Thoracic aorta (tissue), 2 donors: ENCODE measurements at regions not wholly inside any gene's neighbourhood (a gene's known extent, or its start where the extent isn't known, plus 50 kb on each side); places are given as distances from the start of the nearest gene placed in this dataset.

Experiments
- ATAC-seq: fragments of 150-250 bp; one replicate; pipeline ENCODE4 v1.8.0; 2017; ENCODE audit warnings: low read depth; ENCODE audit not compliant: insufficient number of reproducible peaks, low FRiP score
- DNase-seq: peaks from one replicate; pipeline ENCODE4 v3.0.0-alpha.2; 2020; ENCODE audit warnings: low spot score
- H3K27ac ChIP-seq, 2 donors: fragments of 200-600 bp; sonication (generic); 1 replicate in 1 of 2; 2 replicates in 1 of 2; pipeline ENCODE4 v1.5.1; 2016; ENCODE audit warnings: mild to moderate bottlenecking in 2 of 2, moderate library complexity in 2 of 2
- H3K27me3 ChIP-seq: fragments of 200-600 bp; sonication (generic); replicated peaks from 2 replicates; pipeline ENCODE4 v1.6.0; 2016; ENCODE audit warnings: mild to moderate bottlenecking; ENCODE audit not compliant: insufficient read depth
- H3K36me3 ChIP-seq: fragments of 200-600 bp; sonication (generic); one replicate; pipeline ENCODE4 v1.5.1; 2016
- H3K4me1 ChIP-seq, 2 donors: fragments of 200-600 bp; sonication (generic); 1 replicate in 1 of 2; 2 replicates in 1 of 2; pipeline versions ENCODE4 v1.5.1 to v1.6.0; 2016; ENCODE audit warnings: low read depth in 2 of 2, mild to moderate bottlenecking in 1 of 2; ENCODE audit not compliant: control insufficient read depth in 1 of 2
- H3K4me3 ChIP-seq: fragments of 200-600 bp; sonication (generic); 2 replicates; pipeline ENCODE4 v1.5.1; 2016; ENCODE audit warnings: mild to moderate bottlenecking
- H3K9me3 ChIP-seq: fragments of 200-600 bp; sonication (generic); 2 replicates; pipeline ENCODE4 v1.5.1; 2016
- CTCF ChIP-seq: fragments of 200-600 bp; sonication (generic); IDR thresholded peaks from one replicate; pipeline ENCODE4 v1.5.1; 2019; ENCODE audit warnings: antibody characterized with exemption

DNA sequence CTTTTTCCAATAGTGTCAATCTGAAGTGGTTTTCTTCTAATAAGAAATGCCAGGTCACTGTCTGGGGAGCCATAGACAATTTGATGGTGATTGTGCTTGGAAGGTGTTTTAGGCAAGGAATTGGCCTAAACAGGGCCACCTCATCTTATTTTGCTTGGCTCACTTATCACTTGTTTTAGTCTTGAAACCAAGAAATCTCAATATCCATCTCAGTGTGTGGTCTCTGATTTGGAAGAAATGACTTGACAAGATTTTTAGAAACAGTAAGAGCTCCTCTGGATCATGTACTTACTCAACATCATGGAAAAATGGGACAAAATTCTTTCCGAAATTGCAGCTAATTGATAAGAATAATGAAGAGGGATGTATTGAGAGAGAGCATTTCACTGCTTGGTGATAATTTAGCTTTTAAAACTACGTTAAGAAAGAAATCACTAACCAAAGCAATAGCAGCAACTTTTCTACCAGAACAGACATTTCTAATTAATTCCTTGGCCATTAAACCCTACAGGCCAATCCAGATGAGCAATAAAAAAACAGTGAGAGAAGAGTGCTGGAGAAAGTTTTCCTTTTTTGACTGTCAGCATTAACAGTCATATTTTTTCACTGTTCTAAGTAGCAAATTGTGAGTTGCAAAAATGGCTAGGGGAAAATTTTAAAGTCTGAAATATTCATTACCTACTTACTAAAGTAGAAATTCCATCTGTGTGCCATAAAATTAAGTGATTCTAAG lies 157.3 kb downstream of the AEBP2 start:
- H3K9me3 ChIP-seq, result no peaks in the 10 kb centered on the region
- no peaks in the 10 kb centered on the region for H3K27me3 ChIP-seq
- no peak overlapping the region for H3K4me3 ChIP-seq
- DNase-seq (no peak), ATAC-seq (no peak)
- H3K4me1 ChIP-seq, result no peaks in the 10 kb centered on the region
- H3K36me3 ChIP-seq, result no peaks in the 10 kb centered on the region
- TF ChIP-seq CTCF, result no peak
- H3K27ac ChIP-seq, result no peak overlapping the region

DNA sequence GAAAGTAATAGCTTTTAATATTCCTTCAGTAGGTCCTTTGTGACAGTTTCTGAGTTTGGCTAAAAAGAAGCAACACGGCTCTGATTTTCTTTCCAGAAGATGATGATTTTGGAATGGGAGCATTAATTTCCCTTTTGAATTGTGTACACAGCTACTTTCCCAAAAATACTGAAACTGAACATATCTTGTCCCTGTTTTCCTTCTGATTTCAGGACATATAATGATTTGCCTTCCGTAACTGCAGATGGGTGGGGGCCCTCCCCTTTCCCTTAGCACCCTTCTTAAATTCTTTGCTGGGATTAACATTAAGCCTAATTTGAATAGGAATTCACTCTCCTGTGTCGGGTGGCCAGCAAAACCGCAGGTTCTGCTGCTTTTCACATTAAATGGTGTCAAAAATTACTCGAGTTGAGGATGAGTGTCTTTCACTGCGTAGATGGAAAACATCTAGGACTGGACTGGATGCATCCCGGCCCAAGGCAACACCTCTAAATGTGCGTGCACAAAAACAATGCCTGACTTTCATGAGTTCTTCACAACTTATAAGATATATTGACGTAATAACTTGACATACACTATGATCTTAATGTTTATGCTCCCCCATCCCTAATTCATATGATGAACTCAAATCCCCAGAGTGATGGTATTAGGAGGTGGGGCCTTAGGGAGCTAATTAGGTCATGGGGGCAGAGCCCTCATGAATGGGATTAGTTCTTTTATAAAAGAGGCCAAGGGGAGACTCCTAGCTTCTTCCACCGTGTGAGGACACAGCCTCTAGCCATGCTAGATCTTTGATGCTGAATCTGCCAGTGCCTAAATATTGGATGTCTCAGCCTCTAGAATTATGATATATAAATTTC lies 158.1 kb downstream of the AEBP2 start:
- no peak for ATAC-seq
- DNase-seq, result no peak
- Histone ChIP-seq H3K4me1 (no peaks in the 10 kb centered on the region), H3K4me3 (no peak overlapping the region), H3K27ac (no peak overlapping the region), H3K9me3 (no peaks in the 10 kb centered on the region), H3K27me3 (no peaks in the 10 kb centered on the region), H3K36me3 (no peaks in the 10 kb centered on the region)
- no peak for TF ChIP-seq CTCF

DNA sequence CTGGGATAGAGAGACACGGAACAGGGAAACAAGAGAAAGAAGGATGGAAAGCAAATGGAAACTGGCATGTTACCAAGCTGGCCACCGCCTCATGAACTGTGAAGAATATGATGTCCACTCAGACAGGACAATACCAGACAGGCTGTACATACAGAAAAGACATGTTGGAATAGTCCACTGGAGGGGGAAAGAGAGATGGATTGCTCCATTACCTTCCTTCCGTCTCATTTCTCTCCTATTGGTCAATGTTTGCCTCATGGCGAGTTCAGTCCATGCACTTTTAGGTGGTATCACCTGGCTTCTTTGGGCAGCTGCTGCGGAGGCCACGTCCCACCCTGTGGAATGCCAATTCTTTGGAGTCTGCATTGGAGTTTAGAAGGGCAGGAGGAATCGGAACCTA lies 166.4 kb downstream of the AEBP2 start:
- TF ChIP-seq CTCF, result no peak
- ATAC-seq (no peak), DNase-seq (no peak)
- Histone ChIP-seq H3K27me3 (no peaks in the 10 kb centered on the region), H3K4me3 (no peak overlapping the region), H3K9me3 (no peaks in the 10 kb centered on the region), H3K4me1 (no peaks in the 10 kb centered on the region), H3K27ac (no peak overlapping the region), H3K36me3 (no peaks in the 10 kb centered on the region)

GRCh38 chr12:19608039-19608438 lies 168.7 kb downstream of the AEBP2 start:
- Histone ChIP-seq H3K4me3 (no peak overlapping the region), H3K4me1 (no peaks in the 10 kb centered on the region), H3K9me3 (no peaks in the 10 kb centered on the region), H3K27ac (no peak overlapping the region), H3K27me3 (no peaks in the 10 kb centered on the region), H3K36me3 (no peaks in the 10 kb centered on the region)
- ATAC-seq, result no peak
- TF ChIP-seq CTCF, result no peak
- DNase-seq, result no peak

DNA sequence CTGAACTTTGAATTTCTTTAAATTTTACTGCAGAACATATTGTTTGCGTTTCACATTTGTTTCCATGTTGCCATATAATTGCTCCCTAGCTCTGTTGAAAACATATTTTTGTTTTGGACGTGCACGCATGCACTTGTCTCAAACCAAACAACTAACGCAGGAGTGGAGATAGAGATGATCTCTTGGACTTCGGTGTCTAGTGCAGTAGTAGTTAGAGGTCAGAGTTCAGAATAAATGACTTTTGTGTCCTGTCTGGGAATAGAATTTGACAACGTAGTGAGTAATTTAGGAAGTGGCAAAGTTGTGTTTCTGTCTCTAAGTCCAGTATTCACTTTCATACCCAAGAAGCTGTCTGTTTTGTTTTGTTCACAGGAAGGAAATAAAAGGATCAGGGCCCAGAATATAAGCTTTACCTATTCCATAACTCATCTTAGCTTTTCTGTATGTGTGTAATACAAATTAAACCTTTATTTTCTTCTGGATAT lies 173.8 kb downstream of the AEBP2 start:
- Histone ChIP-seq H3K36me3 (no peaks in the 10 kb centered on the region), H3K4me3 (no peak overlapping the region), H3K27ac (no peak overlapping the region), H3K27me3 (no peaks in the 10 kb centered on the region), H3K4me1 (no peaks in the 10 kb centered on the region), H3K9me3 (no peaks in the 10 kb centered on the region)
- no peak for DNase-seq
- ATAC-seq, result no peak
- no peak for TF ChIP-seq CTCF
